ENCODE measurements at regions not wholly inside any gene's neighbourhood (a gene's known extent, or its start where the extent isn't known, plus 50 kb on each side); places are given as distances from the start of the nearest gene placed in this dataset.

DNA sequence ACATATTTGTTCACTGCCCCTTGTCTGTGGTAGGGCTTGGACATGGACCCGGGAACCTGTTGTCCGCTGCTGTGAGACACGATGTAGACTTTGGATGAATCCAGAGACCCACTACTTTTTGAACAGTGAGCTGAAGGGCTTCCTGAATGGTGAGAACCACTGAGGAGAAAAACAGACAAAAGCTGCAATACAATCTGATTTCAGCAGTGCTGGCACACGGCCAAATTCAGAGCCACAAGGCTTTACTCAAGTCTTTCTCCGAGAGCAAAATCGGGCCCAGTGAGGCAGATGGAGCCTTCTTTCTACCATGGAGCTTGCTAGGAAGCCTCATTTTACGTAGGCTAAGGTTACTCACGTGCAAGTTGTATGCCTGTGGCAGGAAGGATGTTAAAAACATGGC, 197.6 kb downstream of the SIPA1L2 start:
- WGBS (ENCODE audit: extremely low coverage, insufficient read length, low lambda C conversion rate), result no CpG with 5 or more reads among the region's 8 CpGs
- TF ChIP-seq CTCF (conservative IDR thresholded peaks at IDR 0.05), result no peak
- Mint-ChIP-seq H3K4me3 (no peak overlapping the region), H3K27me3 (ENCODE audit: low read depth) (no peaks in the 10 kb centered on the region; the same call in 1 of the 2 replicates), H3K4me1 (peaks cover 0 to under 1% of the 10 kb centered on the region in 2 experiments; a peak in 1 of 4 replicates), H3K36me3 (ENCODE audit: insufficient read depth in 1 of 3, low read depth in 3 of 3) (0 out of 7 replicates have a peak, but pooled peaks cover 0 to 3% (median 0%) of the 10 kb centered on the region in 3 experiments), H3K27ac (0 out of 7 replicates have a peak overlapping the region, but pooled peaks of 1 of the 3 experiments have one; percentile 58), H3K9me3 (no peaks in the 10 kb centered on the region)
- Histone ChIP-seq H4K8ac (replicated peaks; ENCODE audit: insufficient read length, low read depth, low read length) (no peak overlapping the region), H2BK5ac (ENCODE audit: insufficient read length, low read length) (no peak overlapping the region), H4K5ac (ENCODE audit: insufficient read length, low read depth, low read length) (no peak overlapping the region), H3K27me3 (ENCODE audit: insufficient read depth, low read length) (no peaks in the 10 kb centered on the region), H3K9me3 (ENCODE audit: control insufficient read depth, low read depth, low read length) (no peaks in the 10 kb centered on the region), H2AK5ac (ENCODE audit: insufficient read length, low read length) (no peak overlapping the region), H3K23me2 (ENCODE audit: insufficient read length, low read depth, low read length, poor library complexity, severe bottlenecking) (no peaks in the 10 kb centered on the region), H2BK20ac (ENCODE audit: low read depth, low read length, poor library complexity, severe bottlenecking) (no peak overlapping the region), H3K9ac (ENCODE audit: extremely low read depth, insufficient read length, low read length) (no peak overlapping the region), H2BK15ac (ENCODE audit: low read depth, low read length) (no peak overlapping the region), H3T11ph (ENCODE audit: low read length) (no peak overlapping the region), H3K79me1 (ENCODE audit: insufficient read depth, low read depth, low read length, poor library complexity, severe bottlenecking) (no peaks in the 10 kb centered on the region), H4K91ac (ENCODE audit: insufficient read length, low read depth, low read length) (no peak overlapping the region), H3K23ac (ENCODE audit: insufficient read length, low read depth, low read length) (no peak overlapping the region), H2BK12ac (ENCODE audit: insufficient read length, low read depth, low read length) (no peak overlapping the region), H3K27ac (ENCODE audit: insufficient read length, low read depth, low read length) (no peak overlapping the region), H2AFZ (ENCODE audit: low read length) (no peak overlapping the region), H3K4me2 (ENCODE audit: insufficient read depth, insufficient read length, low read length) (no peak overlapping the region), H3K18ac (ENCODE audit: insufficient read length, low read depth, low read length) (no peak overlapping the region), H3K79me2 (ENCODE audit: insufficient read depth, low read length) (0 out of 2 replicates have a peak, but pooled peaks cover 2% of the 10 kb centered on the region), H3K4ac (ENCODE audit: low read depth, low read length) (no peak overlapping the region), H2BK120ac (ENCODE audit: low read depth, low read length, poor library complexity, severe bottlenecking) (no peak overlapping the region), H4K20me1 (ENCODE audit: control insufficient read depth, insufficient read depth, insufficient read length) (no peaks in the 10 kb centered on the region), H3K14ac (ENCODE audit: insufficient read depth, low read length) (no peak overlapping the region), H3K4me1 (ENCODE audit: insufficient read depth, low read length) (no peaks in the 10 kb centered on the region; the same call in 1 of the 2 replicates), H3K56ac (ENCODE audit: insufficient read length, low read depth, low read length) (no peak overlapping the region)
- no peak for DNase-seq
